ENCODE measurements at regions not wholly inside any gene's neighbourhood (a gene's known extent, or its start where the extent isn't known, plus 50 kb on each side); places are given as distances from the start of the nearest gene placed in this dataset.

- ATAC-seq (no peak), DNase-seq (ENCODE audit: low spot score) (no peak)
Observed at GRCh38 chr15:80308002-80308401, 56.0 kb upstream of the CTXND1 start.

- peak; percentile 98 for ATAC-seq
Observed at GRCh38 chr15:80309769-80310384, 57.9 kb upstream of the CTXND1 start.

GRCh38 chr15:80310776-80311175 is 58.8 kb upstream of the CTXND1 start:
- ATAC-seq (no peak), DNase-seq (ENCODE audit: low spot score) (no peak)

More at GRCh38 chr15:80309769-80310384, 57.9 kb upstream of the CTXND1 start:
- DNase-seq (ENCODE audit: low spot score): no peak

- ATAC-seq: no peak
- DNase-seq (ENCODE audit: low spot score): no peak
Observed at GRCh38 chr15:80315289-80315987, 63.4 kb upstream of the CTXND1 start.

- DNase-seq (ENCODE audit: low spot score) (no peak), ATAC-seq (no peak)
Observed at GRCh38 chr15:80317389-80318182, 65.6 kb upstream of the CTXND1 start.

GRCh38 chr15:80321853-80322252 is 69.8 kb upstream of the CTXND1 start:
- ATAC-seq: no peak
- DNase-seq (ENCODE audit: low spot score): no peak

- no peak for ATAC-seq
- no peak for DNase-seq (ENCODE audit: low spot score)
Observed at GRCh38 chr15:80323285-80323684, 71.3 kb upstream of the CTXND1 start.

- DNase-seq (ENCODE audit: low spot score) (no peak), ATAC-seq (no peak)
Observed at GRCh38 chr15:80324545-80325080, 72.6 kb upstream of the CTXND1 start.

GRCh38 chr15:80325206-80325605 is 73.2 kb upstream of the CTXND1 start:
- no peak for DNase-seq (ENCODE audit: low spot score)
- ATAC-seq: no peak

- DNase-seq (ENCODE audit: low spot score): no peak
- ATAC-seq: no peak
Observed at GRCh38 chr15:80326270-80326669, 74.3 kb upstream of the CTXND1 start.

GRCh38 chr15:80328496-80328895 is 75.7 kb upstream of the ARNT2 start:
- ATAC-seq (no peak), DNase-seq (ENCODE audit: low spot score) (no peak)

- no peak for ATAC-seq
- no peak for DNase-seq (ENCODE audit: low spot score)
Observed at GRCh38 chr15:80331886-80332406, 72.2 kb upstream of the ARNT2 start.

GRCh38 chr15:80333261-80333660 is 70.9 kb upstream of the ARNT2 start:
- DNase-seq (ENCODE audit: low spot score): no peak
- ATAC-seq: no peak

GRCh38 chr15:80334521-80334920 is 69.7 kb upstream of the ARNT2 start:
- DNase-seq (ENCODE audit: low spot score) (no peak), ATAC-seq (no peak)

- DNase-seq (ENCODE audit: low spot score): no peak
- ATAC-seq: no peak
Observed at GRCh38 chr15:80339601-80340000, 64.6 kb upstream of the ARNT2 start.

GRCh38 chr15:80342148-80342547 is 62.0 kb upstream of the ARNT2 start:
- ATAC-seq (no peak), DNase-seq (ENCODE audit: low spot score) (no peak)

GRCh38 chr15:80343554-80343992 is 60.6 kb upstream of the ARNT2 start:
- ATAC-seq: peak; percentile 55
- no peak for DNase-seq (ENCODE audit: low spot score)

GRCh38 chr15:80350941-80351610 is 53.1 kb upstream of the ARNT2 start:
- ATAC-seq (no peak), DNase-seq (ENCODE audit: low spot score) (no peak)
